SIG-M5 treated with dmso at 0.1 percent for 504 hours (cell line): ENCODE measurements at regions not wholly inside any gene's neighbourhood (a gene's known extent, or its start where the extent isn't known, plus 50 kb on each side); places are given as distances from the start of the nearest gene placed in this dataset.
"Not testable (repeated sequence)": the region's sequence is repeated elsewhere in the genome, so short reads cannot be mapped to it uniquely, and the experiment has no call there.

Source experiments
- DNase-seq: peaks from one replicate; lab custom pipeline; 2025; ENCODE audit not compliant: unreplicated experiment; lab: John Stamatoyannopoulos, UW

DNA sequence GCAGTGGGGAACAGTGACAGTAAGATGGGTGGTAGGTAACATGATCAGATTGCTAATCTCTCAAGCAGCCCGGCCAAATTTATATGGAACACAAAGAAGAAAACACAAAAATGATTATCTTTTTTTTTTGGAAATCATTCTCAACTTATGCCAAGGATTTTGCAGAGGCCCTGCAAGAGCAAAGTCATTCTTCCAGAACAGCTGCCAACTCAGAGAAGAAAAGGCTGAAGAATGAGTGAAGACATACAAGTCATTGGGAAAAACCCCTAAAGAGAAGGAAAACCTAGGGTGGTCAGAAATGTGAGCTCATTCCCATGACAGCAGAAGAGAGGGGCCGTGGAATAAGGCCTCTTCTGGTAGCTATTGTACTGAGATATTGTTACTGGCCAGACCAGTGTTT is 246.7 kb downstream of the SHOX2 start:
- no peak for DNase-seq

DNA sequence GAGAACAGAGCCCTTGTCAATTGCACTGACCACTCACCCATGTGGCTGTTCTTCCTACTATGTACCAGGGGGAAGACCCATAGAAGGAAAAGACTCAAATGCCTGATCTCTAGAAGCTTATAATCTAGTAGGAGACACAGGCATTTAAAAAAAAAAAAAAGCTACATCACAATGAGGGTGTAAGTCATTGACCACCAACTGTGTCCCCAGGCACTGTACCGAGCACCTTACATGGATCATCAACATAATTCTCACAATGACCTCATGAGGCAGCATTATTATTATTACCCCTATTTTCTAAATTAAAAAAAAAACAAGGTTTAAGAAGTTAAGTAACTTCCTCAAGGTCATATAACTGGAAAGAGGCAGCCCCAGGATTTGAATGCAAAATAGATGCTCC is 247.4 kb downstream of the SHOX2 start:
- DNase-seq: no peak

DNA sequence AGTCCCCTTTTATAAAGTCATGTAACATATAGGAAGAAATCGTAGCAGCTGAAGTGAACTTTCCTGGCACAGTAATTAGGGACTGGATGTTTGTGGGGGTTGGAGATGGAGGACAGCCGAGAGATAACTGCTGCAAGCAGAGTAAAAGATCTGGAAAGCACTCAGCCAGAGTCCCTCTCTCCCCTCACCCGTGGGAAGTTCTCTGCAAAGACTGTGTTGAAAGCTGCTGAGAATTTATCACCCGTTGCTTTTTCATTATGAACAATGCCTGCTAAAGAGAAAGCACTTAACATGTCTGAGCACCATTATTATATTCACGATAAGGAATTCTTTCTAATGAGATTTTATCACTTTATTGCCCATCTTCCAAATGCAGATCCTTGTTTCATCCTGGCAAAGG is 248.8 kb downstream of the SHOX2 start:
- no peak for DNase-seq

DNA sequence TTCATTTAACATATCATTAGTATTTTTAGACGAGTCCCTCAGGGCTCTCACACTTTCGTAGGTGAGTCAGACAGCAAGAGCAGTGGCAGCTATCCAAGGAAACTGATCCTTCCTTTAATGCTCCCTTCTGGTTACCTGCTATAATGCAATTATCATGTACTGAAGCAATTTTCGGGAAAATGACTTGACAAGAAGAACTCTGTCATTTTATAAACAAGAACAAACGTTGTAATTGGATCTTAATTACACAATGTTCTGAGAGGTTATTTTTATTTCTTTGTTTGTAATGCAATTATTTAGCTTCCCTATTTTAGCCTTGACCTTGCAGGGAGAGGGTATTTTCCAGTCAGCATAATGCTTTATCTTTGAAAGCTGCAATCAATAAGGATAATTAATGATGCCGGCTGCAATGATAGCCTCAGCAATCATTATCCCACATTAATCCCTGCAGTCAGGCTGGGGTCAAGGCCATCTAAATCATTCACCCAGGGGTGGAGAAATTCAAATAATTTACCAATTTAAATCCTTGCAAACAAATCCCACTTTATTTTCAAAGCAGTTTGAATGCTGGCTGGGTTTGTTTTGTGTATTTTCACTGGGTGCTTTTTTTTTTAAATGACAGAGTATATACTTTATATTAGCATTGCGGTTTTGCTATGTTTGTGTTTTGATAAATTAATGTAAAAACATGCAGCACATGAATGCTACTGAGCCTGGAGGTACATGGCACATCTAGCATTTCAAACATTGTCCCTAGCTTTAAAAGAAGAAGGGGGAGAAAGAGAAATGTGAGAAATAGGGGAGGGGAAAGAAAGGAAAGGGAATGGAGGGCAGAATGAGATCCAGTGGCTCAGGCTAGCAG is 249.9 kb downstream of the SHOX2 start:
- peak; percentile 3 for DNase-seq

DNA sequence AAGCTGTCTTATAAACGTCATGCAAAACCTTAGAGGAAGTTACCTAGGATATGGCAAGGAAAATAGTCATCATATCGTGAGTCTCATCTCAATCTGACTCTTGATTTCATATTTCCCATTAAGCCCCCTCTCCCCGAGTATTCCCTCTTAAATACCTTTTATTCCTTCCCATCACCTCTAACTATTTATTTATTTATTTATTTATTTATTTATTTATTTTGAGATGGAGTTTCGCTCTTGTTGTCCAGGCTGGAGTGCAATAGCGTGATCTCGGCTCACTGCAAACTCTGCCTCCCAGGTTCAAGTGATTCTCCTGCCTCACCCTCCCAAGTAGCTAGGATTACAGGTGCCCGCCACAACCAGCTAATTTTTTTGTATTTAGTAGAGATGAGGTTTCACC is 260.4 kb downstream of the SHOX2 start:
- DNase-seq: not testable (repeated sequence)

DNA sequence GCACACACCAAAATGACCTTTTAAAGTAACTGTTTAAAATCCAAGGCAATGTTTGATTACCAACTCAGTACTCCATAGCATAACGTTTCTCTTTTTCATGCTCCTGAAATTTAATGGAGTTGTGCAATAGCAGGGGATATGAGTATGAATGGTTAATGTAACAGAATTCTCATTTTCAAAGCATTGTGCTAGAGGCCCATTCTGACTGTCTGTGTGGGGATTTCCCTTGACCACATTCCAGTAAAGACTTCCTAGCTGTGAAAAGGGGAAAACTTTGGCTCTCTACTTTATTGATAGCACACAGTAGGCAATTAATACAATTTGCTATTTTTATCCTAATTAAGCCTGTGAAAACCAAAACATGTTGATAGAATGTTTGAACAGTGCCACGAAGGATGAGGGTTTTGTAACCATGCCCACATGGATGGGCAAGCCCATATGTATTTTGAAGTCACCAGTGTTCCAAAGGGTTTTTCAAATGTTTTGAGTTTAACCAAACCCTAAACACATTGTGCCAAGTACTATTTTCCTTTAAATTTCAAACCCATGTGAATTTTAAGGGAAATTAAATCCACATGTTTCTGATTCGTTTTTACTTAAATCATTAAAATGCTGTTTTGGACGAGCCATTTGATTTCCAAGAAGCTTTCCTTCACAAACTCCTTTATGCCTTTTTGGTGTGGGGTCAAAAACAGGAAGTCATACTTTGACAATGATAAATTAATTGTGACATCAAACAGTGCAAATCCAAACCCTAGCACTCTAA is 261.2 kb downstream of the SHOX2 start:
- no peak for DNase-seq

DNA sequence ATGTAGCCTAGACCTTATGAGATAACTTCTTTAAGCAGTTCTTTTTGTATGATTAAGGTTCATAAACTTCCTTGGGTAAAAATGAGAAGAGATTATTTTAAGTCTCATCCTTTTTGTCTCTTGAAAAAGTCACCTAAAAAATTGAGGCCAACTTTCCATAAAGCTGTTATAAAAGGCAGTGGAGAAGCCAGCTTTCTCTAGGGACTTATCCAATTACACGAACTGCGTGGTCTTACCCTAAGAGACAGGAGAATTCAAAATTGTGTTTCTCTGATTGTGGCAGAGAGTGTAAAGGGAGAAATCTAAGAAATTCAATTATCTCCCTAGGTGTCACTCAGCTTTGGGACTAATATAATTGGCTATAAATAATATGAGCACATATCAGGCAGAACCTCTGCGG is 262.0 kb downstream of the SHOX2 start:
- DNase-seq: no peak

DNA sequence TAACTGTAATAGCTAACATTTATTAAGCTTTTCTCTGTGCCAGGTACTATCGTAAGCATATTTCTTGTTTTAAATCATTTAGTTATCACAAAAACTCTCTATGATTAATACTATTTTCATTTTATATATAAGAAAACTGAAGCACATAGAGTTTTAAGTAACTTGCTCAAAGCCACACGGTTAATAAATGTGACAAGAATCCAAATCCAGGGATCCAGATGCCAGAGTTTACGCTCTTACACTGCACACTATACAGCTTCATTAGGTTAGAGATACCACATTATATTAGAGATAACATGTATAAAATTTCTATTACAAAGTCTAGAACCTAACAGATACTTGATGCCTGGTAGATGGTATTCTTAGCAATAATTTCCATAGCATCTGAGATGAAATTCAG is 265.2 kb downstream of the SHOX2 start:
- DNase-seq: no peak

DNA sequence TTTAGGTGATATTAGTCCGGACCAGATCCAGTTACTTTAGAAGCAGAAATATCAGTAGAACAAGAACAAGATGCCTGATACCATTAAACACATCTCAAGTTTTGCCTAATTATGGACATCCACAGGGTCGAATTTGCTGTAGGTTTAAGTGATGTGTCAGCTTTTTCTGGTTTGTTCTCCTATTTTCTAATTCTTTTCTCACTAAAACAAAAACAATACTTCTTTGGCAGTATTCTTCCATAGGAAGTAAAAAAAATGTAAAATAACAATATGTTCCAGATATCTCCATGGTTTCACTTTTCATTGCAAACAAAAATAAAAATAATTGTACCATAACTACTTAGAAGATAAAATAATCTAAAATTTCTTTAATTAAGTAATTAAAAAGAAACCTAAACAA is 265.7 kb downstream of the SHOX2 start:
- DNase-seq: no peak

DNA sequence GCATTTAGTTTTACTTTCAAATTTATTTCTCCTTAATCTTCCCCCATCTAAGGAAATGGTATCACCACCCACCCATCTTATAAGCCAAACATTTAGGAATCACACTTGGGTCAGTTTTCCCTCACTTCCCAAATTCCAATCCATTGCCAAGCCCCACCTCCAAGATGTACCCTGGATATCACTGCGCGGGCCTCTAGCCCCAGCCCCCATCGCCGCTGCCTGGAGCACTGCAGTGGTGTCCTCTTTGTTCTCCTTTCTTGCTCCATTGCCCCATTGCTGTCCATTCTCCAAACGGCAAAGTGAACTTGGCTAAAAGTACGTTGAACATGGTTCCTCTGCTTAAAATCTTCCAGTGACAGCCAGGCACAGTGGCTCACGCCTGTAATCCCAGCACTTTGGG is 267.8 kb downstream of the SHOX2 start:
- DNase-seq: no peak

DNA sequence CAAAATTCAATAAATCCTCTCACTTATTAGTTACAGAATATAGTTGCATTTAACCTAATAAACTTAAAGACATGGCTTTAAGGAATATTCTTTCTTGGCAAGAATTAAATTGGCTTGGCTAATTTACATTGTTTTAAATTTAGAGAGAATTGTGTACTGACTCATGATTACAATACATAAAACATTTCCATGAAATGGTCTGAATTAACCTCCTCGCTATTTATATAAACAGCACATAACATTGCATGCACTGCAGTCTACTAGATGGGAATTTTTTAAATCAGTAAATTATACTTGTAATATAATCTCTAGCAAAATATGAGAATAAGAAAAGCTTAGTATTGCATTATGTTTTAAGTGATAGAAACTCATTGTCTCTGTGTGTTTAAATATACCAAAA is 268.9 kb downstream of the SHOX2 start:
- no peak for DNase-seq

DNA sequence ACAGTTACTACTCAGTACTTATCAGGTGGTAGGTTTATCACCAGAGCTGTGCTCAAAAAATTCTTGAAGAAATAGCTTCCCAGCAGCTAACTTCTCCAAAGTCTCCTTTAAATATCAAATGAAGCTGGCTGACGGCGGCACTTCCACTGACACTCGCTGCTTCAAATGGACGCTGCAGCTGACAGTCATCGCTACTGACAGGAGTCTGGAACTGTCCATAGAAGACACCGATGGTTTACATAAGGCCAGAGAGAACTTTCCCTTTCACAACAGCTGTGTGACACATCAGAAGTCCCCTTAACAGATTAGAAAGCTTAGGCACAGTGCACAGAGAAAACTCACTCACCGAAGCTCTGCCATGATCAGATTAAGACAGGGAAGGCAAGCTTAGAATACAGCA is 270.2 kb downstream of the SHOX2 start:
- DNase-seq: no peak

DNA sequence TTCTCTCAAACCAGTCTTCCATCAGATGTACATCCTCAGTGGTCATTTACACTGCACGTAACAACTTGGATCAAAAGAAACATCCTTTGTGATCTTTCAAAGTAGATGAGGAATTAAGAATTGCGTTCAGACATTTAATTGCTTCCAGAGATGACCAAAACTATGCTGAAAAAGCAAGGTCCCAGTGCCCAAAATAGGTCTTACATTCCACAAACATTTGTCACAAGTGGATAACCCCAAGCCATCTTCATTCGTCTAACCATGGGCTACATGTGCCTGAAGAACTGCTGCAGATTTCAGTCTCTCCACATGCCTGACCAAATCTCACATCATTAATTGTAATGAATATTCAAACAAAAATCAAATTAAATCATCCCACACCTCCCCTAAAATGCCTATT is 273.6 kb downstream of the SHOX2 start:
- no peak for DNase-seq

DNA sequence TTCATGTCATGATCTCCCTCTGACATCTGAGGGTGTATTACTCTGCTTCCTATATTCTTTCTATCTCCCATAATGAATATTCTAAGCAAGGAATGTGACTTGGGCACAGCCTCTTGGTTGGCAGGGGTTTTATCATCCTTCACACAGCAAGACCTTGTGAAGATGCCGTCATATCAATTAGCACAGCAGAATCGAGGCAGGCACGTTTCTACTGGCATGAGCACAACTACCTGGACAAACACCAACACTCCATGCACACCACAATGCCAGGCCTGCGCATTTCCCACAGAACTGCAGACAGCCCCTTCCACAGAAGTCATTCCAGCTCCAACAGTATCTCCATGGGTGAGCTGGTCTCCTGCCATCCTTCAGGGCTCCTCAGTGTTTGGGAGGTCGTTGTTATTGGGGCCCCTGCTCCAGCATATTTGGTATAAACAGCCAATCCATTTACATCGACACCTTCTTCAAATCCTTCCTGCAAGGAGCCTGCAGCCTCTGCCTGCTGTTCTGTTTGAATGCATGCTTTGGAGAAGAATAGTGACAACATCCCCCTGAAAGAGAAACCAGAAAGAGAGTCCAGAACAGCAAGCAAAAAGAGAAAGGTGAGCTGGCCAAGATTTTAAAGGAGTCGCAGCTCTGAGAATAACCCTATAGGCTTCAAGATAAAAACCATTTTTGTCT is 275.5 kb downstream of the SHOX2 start:
- no peak for DNase-seq

DNA sequence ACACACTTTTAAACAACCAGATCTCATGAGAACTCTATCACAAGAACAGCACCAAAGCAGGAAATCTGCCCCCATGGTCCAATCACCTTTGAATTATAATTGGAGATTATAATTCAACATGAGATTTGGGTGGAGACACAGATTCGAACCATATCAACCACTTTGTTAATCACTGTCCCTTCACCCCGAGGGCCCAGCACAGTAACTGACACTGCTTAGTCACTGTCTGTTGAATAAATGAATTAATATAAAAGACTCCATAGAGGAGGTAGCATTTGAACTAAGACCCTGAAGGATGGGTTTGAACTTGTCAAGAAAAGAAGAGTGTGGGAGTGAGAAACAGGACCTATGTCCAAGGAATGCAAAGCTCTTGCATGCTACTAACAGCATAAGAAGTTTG is 276.4 kb downstream of the SHOX2 start:
- no peak for DNase-seq

DNA sequence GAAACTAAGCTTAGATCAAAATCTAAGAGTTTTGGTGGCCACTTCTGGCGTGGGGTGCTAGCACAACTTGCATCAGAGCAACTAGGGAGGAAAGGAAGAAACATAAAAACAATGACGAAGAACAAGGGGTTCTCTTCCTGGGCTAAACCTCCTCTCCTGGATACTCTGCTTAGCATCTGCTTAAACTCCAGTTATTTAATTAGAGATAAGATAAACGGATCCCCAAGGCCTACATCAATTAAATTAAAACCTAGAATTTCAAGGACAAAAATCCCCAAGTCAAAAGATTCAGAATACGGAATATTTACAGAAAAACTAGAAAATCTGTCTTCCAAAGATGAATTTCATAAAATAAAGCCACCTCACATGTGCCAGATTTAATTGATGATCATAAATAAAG is 281.9 kb downstream of the SHOX2 start:
- no peak for DNase-seq

DNA sequence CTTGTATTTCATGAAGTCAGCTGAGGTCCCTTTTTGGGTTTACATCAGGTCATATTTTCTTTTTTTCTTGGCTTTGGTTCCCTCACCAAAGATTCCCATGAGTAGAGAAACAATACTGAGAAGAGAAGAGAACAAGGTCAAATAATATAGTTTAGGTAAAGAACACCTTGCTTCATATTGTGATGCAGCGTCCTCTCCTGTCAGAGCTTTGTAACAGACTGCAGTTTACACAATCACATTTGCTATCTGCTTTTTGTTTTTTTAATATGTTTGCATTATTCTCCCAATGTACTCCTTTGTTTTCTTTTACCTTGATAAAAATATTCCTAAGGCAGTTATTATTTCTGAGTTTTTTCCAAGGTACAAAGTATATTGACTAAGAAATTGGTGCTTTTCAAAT is 283.2 kb downstream of the SHOX2 start:
- no peak for DNase-seq

DNA sequence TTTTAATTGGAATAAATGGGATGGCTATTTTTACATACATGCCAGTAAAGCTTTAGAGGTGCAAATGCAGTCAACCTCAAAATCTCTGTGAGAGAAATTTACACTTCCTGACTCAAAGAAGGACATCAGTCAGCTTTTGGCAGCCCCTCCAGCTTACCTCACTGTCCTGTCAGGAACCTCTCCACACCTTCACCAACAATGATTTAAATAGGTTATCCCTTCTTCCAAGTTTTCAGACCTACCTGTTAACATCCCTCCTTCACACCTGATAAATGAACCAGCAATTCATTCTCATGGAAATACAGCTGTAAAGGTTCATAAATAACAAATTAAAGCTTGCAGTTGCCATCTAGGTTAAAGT is 286.1 kb downstream of the SHOX2 start:
- DNase-seq: no peak

DNA sequence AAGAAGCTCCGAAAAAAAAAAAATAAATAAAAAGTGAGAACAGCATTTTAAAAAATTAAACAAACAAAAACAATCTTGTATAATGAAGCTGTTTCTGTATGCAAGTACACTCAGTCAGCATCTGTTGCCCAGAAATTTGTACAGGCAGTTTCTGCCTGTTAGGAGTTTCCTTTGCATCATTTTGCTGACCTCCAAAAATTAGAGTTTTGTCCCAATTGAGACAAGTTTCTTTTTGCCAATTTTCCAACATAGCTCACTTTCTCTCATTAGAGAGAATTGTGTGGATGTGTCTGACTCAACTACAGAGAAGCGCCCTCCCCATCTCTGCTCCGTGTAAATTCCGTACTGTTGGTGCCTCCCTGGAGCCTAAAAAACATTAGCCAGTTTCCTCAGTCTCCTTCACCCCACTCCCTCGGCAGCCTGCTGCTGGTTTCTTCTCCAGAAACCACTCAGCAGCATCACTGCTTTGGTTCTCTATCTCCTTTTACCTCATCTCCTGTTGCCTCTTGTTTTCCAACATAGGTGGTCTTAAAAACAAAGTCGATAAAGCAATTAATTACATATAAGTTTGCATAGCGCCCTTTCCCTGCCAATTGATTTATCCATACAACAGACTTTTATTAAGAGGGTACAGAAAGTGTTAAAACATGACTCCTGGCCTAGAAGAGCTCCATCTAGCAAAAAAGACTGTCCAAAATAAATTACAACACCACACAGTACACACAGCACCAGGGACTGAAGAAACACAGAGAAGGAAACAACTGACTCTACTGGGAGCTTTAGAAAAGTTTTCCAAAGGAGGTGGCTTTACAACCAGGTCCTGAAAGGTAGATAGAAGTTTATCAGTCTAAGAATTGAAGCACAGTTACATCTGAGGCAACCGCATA is 286.7 kb downstream of the SHOX2 start:
- DNase-seq: no peak

DNA sequence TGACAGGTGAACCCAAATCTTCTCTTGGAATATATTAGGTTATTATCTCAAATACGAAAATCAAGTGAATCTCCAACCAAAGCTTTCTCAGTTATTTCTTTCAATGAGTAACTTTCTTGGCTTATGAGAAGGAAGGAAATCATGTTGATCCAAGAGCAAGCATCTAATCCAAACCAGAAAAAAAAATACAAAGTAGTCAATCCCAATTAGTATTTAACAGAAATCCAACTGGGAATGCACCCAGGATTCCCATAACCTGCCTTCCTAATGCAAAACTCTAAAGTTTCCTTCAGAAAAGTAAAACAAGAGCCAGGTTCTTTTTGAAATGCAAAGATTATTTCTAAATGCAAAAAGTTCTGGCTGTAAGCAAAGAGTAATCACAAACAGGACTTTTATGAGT is 289.3 kb downstream of the SHOX2 start:
- DNase-seq: no peak

DNA sequence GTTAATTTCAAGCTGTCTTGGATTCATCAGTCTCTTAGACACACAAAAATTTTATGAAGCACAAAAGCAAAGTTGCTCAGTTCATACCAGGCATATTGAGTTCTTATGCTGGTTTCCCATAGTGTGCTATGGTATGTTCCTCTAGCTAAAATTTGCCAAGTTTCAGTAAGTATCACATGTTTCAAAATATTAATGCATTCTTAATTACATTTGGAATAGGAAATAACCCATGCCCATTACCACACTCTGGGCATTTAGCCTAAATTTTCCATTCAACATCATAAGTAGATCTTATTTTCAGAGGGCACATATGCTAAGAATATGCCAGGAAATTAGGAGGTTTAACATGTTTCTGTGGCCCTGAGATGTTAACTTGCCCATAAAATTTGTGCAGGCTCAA is 289.9 kb downstream of the SHOX2 start:
- no peak for DNase-seq
